K562 (cell line): ENCODE measurements at regions not wholly inside any gene's neighbourhood (a gene's known extent, or its start where the extent isn't known, plus 50 kb on each side); places are given as distances from the start of the nearest gene placed in this dataset.

Experiments used
- ATAC-seq: fragments of 200-7000 bp; cut with Tn5 transposase; 3 replicates; pipeline ENCODE4 v1.9.1; 2020; ENCODE audit warnings: moderate library complexity
- BruUV-seq: library from RNA; stranded (reverse); fragments of 400-500 nt; replicated peaks from 2 replicates; lab custom pipeline; 2021; lab: Mats Ljungman, UMichigan
- CTCF ChIA-PET: fragments of 300-600 bp; formaldehyde crosslinking; extraction: SDS; loops from one replicate; lab custom pipeline; 2021; ENCODE audit warnings: low intra/inter-chr PET ratio; lab: Yijun Ruan, JAX
- POLR2A ChIA-PET: fragments of 300-600, 350-650 bp; sonication (Branson Sonifier 250); formaldehyde crosslinking; extraction: SDS; loops from one replicate; lab custom pipeline; 2021; ENCODE audit warnings: antibody characterized with exemption, inconsistent platforms; lab: Yijun Ruan, JAX
- DNase-seq, 4 experiments: peaks; one replicate each; pipeline versions ENCODE4 v3.0.0 to v3.0.0-alpha.2; 2011 to 2018; ENCODE audit warnings: low spot score in 3 of 4, mixed read lengths in 3 of 4; ENCODE audit errors: extremely low read depth in 1 of 4
- FAIRE-seq: peaks from 2 replicates; lab custom pipeline; 2011; peaks lifted over from hg19 to GRCh38; lab: Jason Lieb, UNC
- H2AFZ ChIP-seq: 2 replicates; pipeline ENCODE4 v1.6.0; 2011; ENCODE audit warnings: low read depth, low read length, control low read depth, inconsistent platforms
- H3K27ac ChIP-seq: fragments of 200-600 bp; 3 replicates; pipeline ENCODE4 v1.8.0; 2011; ENCODE audit warnings: low read depth, mild to moderate bottlenecking, control low read depth, inconsistent platforms, low read length, moderate library complexity, mixed read lengths; ENCODE audit errors: extremely low read depth
- H3K27me3 ChIP-seq, 2 experiments: fragments of 300-600 bp in 1 of 2; 2 replicates in 1 of 2; 3 replicates in 1 of 2; pipeline versions ENCODE4 v1.6.0 to v1.8.0; 2011; ENCODE audit warnings: inconsistent platforms in 2 of 2, low read length in 2 of 2, mild to moderate bottlenecking in 1 of 2, mixed read lengths in 1 of 2, moderate library complexity in 1 of 2; ENCODE audit not compliant: control insufficient read depth in 2 of 2, insufficient read depth in 2 of 2
- H3K36me3 ChIP-seq: fragments of 300-600 bp; 3 replicates; pipeline ENCODE4 v1.8.0; 2011; ENCODE audit warnings: mild to moderate bottlenecking, low read length, inconsistent platforms; ENCODE audit not compliant: control insufficient read depth, insufficient read depth
- H3K4me1 ChIP-seq, 2 experiments: fragments of 200-600 bp in 1 of 2; replicated peaks in 1 of 2; 2 replicates in 1 of 2; 3 replicates in 1 of 2; pipeline versions ENCODE4 v1.5.1 to v1.8.0; 2011; ENCODE audit warnings: inconsistent platforms in 2 of 2, low read length in 2 of 2, mild to moderate bottlenecking in 1 of 2, mixed read lengths in 1 of 2, moderate library complexity in 1 of 2; ENCODE audit not compliant: control insufficient read depth in 2 of 2, insufficient read depth in 2 of 2
- H3K4me2 ChIP-seq: 2 replicates; pipeline ENCODE4 v1.6.1; 2011; ENCODE audit warnings: low read length, control low read depth, inconsistent platforms, mixed read lengths; ENCODE audit not compliant: insufficient read depth
- H3K4me3 ChIP-seq: fragments of 200-600 bp; sonication (generic), shearing (Covaris generic); 2 replicates; pipeline ENCODE4 v1.5.1; 2016; ENCODE audit warnings: control low read depth, inconsistent platforms
- H3K79me2 ChIP-seq: fragments of 200-600 bp; 3 replicates; pipeline ENCODE4 v1.8.0; 2011; ENCODE audit warnings: low read length, inconsistent platforms; ENCODE audit not compliant: control insufficient read depth, insufficient read depth
- H3K9ac ChIP-seq, 2 experiments: 2 replicates each; pipeline versions ENCODE4 v1.6.0 to v1.6.1; 2011; ENCODE audit warnings: low read depth in 2 of 2, low read length in 2 of 2, control low read depth in 1 of 2, inconsistent platforms in 1 of 2, mild to moderate bottlenecking in 1 of 2, mixed read lengths in 1 of 2; ENCODE audit not compliant: insufficient read depth in 1 of 2
- H3K9me1 ChIP-seq: one replicate; pipeline ENCODE4 v1.6.0; 2011; ENCODE audit warnings: inconsistent platforms, mild to moderate bottlenecking, low read length, moderate library complexity; ENCODE audit not compliant: control insufficient read depth, insufficient read depth
- H3K9me3 ChIP-seq: replicated peaks from 2 replicates; pipeline ENCODE4 v1.5.1; 2011; ENCODE audit warnings: low read depth, low read length, inconsistent platforms; ENCODE audit not compliant: control insufficient read depth, insufficient read depth
- H4K20me1 ChIP-seq: replicated peaks from 2 replicates; pipeline ENCODE4 v1.6.1; 2011; ENCODE audit warnings: low read length, inconsistent platforms, mixed read lengths; ENCODE audit not compliant: control insufficient read depth, insufficient read depth
- CBX3 ChIP-seq, 2 experiments: IDR thresholded peaks; 1 replicate in 1 of 2; 2 replicates in 1 of 2; pipeline ENCODE4 v1.6.1; 2012; ENCODE audit warnings: inconsistent platforms in 2 of 2, low read length in 2 of 2, borderline replicate concordance in 1 of 2, control low read depth in 1 of 2
- ESRRA ChIP-seq: fragments of 450-650 bp; IDR thresholded peaks from 2 replicates; pipeline ENCODE4 v1.6.1; 2014; ENCODE audit warnings: low read depth, mild to moderate bottlenecking, moderate library complexity, borderline replicate concordance
- GATA2 ChIP-seq: sonication (generic); formaldehyde crosslinking; IDR thresholded peaks from 2 replicates; pipeline ENCODE4 v1.4.0; 2020; ENCODE audit warnings: mild to moderate bottlenecking, missing genetic modification reagents
- GTF2A2 ChIP-seq: IDR thresholded peaks from 2 replicates; pipeline ENCODE4 v1.6.1; 2016; ENCODE audit warnings: mild to moderate bottlenecking, missing genetic modification characterization, missing compliant biosample characterization
- GTF2E2 ChIP-seq: fragments of 200-800 bp; sonication (Bioruptor generic); IDR thresholded peaks from 2 replicates; pipeline ENCODE4 v1.6.1; 2016; ENCODE audit warnings: missing genetic modification characterization, missing compliant biosample characterization
- HDGF ChIP-seq: fragments of 450-650 bp; IDR thresholded peaks from 2 replicates; pipeline ENCODE4 v1.6.1; 2016
- HLTF ChIP-seq: fragments of 450-650 bp; IDR thresholded peaks from 2 replicates; pipeline ENCODE4 v1.6.1; 2016
- HMGN3 ChIP-seq: IDR thresholded peaks from 2 replicates; pipeline ENCODE4 v1.6.1; 2011; ENCODE audit warnings: borderline replicate concordance, low read depth, mild to moderate bottlenecking, mixed read lengths, low read length; ENCODE audit not compliant: insufficient read length; ENCODE audit errors: extremely low read depth
- MAFF ChIP-seq: IDR thresholded peaks from 2 replicates; pipeline ENCODE4 v1.6.1; 2012; ENCODE audit warnings: low read length, improper control_type of control experiment
- NONO ChIP-seq, 2 experiments: fragments of 200-400 bp in 1 of 2; fragments of 450-650 bp in 1 of 2; formaldehyde crosslinking in 1 of 2; IDR thresholded peaks; 2 replicates each; pipeline ENCODE4 v1.6.1; 2017; ENCODE audit warnings: low read depth in 2 of 2, mild to moderate bottlenecking in 2 of 2, moderate library complexity in 2 of 2, low read length in 1 of 2
- PHF8 ChIP-seq: fragments of 200-600 bp; sonication (generic); IDR thresholded peaks from 2 replicates; pipeline ENCODE4 v1.6.1; 2012; ENCODE audit warnings: mixed run types, mild to moderate bottlenecking, inconsistent platforms, low read length, moderate library complexity, borderline replicate concordance
- SAFB2 ChIP-seq: fragments of 200-400 bp; formaldehyde crosslinking; IDR thresholded peaks from 2 replicates; pipeline ENCODE4 v1.6.1; 2018; ENCODE audit warnings: borderline replicate concordance, low read length, low read depth, moderate library complexity; ENCODE audit not compliant: severe bottlenecking
- ZBTB1 ChIP-seq: sonication (generic); formaldehyde crosslinking; IDR thresholded peaks from 2 replicates; pipeline ENCODE4 v1.8.1; 2023; ENCODE audit warnings: missing genetic modification reagents, low read depth, mild to moderate bottlenecking, borderline replicate concordance
- ZNF696 ChIP-seq: fragments of 250-450 bp; sonication (Bioruptor Pico); conservative IDR thresholded peaks from 2 replicates; pipeline ENCODE4 v1.4.0; 2020; ENCODE audit warnings: mild to moderate bottlenecking, moderate library complexity
- WGBS: fragments of 100-300 bp; shearing (Covaris generic); methylation state at CpG from one replicate; pipeline ENCODE4 v1.1.6; 2016; ENCODE audit warnings: low coverage, mixed read lengths; ENCODE audit not compliant: insufficient coverage; ENCODE audit errors: missing lambda C conversion rate; 5-methylcytosine and 5-hydroxymethylcytosine counted together
- in situ Hi-C: fragments of 300-500 bp; cut with MboI; formaldehyde crosslinking; loops from 4 replicates; pipeline ENCODE4 v1.15.0; 2018; ENCODE audit warnings: inconsistent platforms, mixed read lengths
- intact Hi-C: fragments of 100-400 bp; cut with micrococcal nuclease; formaldehyde crosslinking; loops from 2 replicates; pipeline ENCODE4 v1.14.2; 2022

DNA sequence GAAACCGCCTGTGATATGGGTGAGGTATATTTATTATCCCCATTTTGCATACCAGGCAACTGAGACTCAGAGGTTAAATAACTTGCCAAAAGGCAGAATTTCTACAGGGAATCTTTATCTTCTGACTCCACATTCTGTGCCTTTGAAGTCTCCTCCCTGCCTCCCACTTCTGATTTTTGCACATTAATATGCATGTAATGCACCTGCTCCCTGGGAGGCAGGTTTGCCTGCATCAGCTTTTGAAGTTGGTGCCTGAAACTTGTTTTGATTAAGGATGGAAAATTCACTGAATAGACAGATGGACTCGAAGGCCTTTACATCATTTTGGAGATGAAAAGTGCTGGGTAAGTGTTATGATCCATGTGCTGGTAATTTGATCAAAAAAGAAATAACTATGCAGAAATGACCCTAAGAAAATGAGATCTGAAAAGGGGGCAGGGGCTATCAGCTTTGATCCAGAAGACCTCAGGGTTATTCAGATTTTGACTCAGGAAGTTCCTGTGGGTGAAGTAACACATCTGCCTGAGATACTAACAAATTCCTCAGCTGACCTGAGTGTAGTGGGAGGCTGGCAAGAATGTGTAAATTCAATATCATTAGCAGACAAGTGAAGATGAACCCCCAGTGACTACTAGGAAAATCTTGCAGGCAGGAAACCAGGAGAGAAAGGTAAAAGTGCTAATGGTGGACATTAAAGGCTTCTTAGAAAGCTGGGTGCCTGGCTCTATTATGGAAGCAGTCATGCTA lies 167.5 kb upstream of the BOD1L1 start (continued):
- no peak for TF ChIP-seq GTF2A2
- TF ChIP-seq HDGF = no peak
- TF ChIP-seq CBX3 (IDR thresholded peaks at IDR 0.05; ENCODE audit: borderline replicate concordance in 1 of 2, low read length in 2 of 2) = no peak
- TF ChIP-seq ESRRA = no peak
- TF ChIP-seq PHF8 = no peak
- TF ChIP-seq ZBTB1 = no peak
- no peak for TF ChIP-seq GTF2E2 (tag)
- no peak for TF ChIP-seq MAFF
- no peak for TF ChIP-seq GATA2 (CRISPR knock-in tag)
- TF ChIP-seq SAFB2 = no peak
- no peak for TF ChIP-seq HLTF
- TF ChIP-seq ZNF696 (CRISPR knock-in tag) = no peak
- TF ChIP-seq HMGN3 = no peak
- TF ChIP-seq, all 486 proteins: peak for 0

DNA sequence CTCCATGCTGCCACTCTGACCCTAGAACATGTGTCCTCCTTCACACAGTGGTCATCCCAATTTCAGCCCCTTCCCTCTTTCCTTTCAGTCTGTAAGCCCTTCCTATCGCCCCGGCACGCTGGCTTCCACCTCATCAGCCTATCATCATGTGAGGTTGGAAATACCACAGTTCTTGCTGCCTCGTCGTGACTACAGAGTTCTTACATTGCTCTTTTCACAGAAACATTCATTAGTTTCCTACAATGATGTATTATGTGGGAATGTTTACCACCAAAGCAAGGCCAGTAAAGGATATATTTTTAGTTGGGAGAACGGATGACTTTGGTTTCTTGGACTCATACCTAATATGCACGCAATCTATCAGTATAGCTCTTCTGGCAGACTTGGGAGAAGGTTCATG lies 169.5 kb upstream of the BOD1L1 start:
- 0% methylated on average over 7 of the region's 7 CpGs for WGBS
- ChIA-PET POLR2A (no interaction called here), CTCF (no interaction called here)
- Histone ChIP-seq H3K27me3 (no peaks in the 10 kb centered on the region), H3K4me2 (no peak overlapping the region), H3K79me2 (no peaks in the 10 kb centered on the region), H2AFZ (no peak overlapping the region), H3K36me3 (no peaks in the 10 kb centered on the region), H3K4me3 (no peak overlapping the region), H3K27ac (no peak overlapping the region), H3K9me3 (0 out of 2 replicates have a peak, but pooled peaks cover 2% of the 10 kb centered on the region), H4K20me1 (no peaks in the 10 kb centered on the region), H3K4me1 (no peaks in the 10 kb centered on the region), H3K9ac (no peak overlapping the region), H3K9me1 (no peaks in the 10 kb centered on the region)
- DNase-seq (no peak), ATAC-seq (no peak), FAIRE-seq (no peak)
- in situ Hi-C loops = no loop called here
- BruUV-seq = no TSS peak
- TF ChIP-seq NONO (IDR thresholded peaks at IDR 0.05; ENCODE audit: low read depth in 2 of 2, low read length in 1 of 2) = no peak
- intact Hi-C loops = no loop called here
